Upper lobe of right lung (tissue), 1 donor: ENCODE measurements at regions not wholly inside any gene's neighbourhood (a gene's known extent, or its start where the extent isn't known, plus 50 kb on each side); places are given as distances from the start of the nearest gene placed in this dataset.

Experiments used
- ATAC-seq: fragments of 200-7000 bp; cut with Tn5 transposase; one replicate; pipeline ENCODE4 v1.9.1; 2020; ENCODE audit warnings: mild to moderate bottlenecking, moderate library complexity
- DNase-seq: peaks from one replicate; pipeline ENCODE4 v3.0.0-alpha.2; 2020
- H3K27ac ChIP-seq: fragments of 200-600 bp; one replicate; pipeline ENCODE4 v1.8.0; 2022
- H3K27me3 ChIP-seq: fragments of 200-600 bp; one replicate; pipeline ENCODE4 v1.8.0; 2022; ENCODE audit warnings: mild to moderate bottlenecking
- H3K36me3 ChIP-seq: fragments of 200-600 bp; one replicate; pipeline ENCODE4 v1.8.0; 2022
- H3K4me1 ChIP-seq: fragments of 200-600 bp; one replicate; pipeline ENCODE4 v1.8.0; 2022
- H3K4me3 ChIP-seq: fragments of 200-600 bp; one replicate; pipeline ENCODE4 v1.8.0; 2022; ENCODE audit warnings: mild to moderate bottlenecking
- H3K9me3 ChIP-seq: fragments of 200-600 bp; one replicate; pipeline ENCODE4 v1.8.0; 2022
- CTCF ChIP-seq: fragments of 200-600 bp; IDR thresholded peaks from one replicate; pipeline ENCODE4 v1.8.0; 2022; ENCODE audit warnings: antibody characterized with exemption
- intact Hi-C: fragments of 100-400 bp; cut with DNase I; formaldehyde crosslinking; loops from one replicate; pipeline ENCODE4 v1.11.0; 2022
- donor health status: DM: no; HTN: yes; CAD: no; lungs with severe emphysema.

DNA sequence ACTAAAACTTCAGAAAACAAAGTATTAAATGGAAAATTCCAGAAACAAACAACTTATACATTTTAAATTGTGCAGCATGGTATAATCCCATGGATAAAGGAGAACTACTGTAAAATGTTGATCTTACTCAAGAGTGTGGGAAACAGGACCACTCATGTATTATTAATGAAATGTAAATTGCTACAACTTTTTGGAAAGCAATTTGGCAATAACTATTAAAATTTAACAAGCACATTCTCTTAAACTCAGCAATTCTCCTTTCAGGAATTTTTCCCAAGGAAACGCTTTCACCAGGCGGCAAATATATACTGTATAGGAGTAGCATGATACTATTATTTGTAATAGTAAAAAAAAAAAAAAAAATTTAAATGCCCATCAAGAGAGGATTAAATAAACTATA lies 284.5 kb upstream of the AMIGO2 start:
- no peak for TF ChIP-seq CTCF
- no peak for ATAC-seq

DNA sequence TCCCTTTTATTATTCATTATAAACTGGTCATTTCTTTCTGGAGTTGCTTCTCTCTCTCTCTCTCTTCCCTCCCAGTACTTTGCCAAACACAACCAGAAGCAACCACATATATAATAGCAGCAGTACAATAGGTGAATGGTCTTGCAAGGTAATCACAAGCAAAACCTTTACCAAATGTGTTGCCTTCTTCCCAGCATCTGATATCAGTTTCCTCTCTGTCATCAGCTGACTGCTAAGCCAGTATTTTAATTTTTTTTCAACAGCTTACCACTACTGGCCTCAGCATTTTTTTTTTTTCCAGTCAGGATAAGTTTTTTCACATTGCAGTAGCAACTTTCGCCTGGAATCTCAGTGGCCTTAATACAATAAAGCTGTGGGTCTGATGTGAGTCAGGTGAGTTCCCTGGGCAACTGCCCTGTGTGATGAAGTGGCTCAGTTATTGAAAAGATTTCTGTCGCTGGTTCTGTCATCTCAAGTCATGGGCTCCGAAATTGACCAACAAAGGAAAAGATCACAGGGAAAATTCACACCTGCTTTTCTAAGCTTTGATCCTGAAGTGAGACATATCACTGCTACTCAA lies 282.5 kb upstream of the AMIGO2 start:
- no peak for DNase-seq
- H3K27ac ChIP-seq = peak overlapping the region; percentile 9

More for the DNA sequence above, 284.5 kb upstream of the AMIGO2 start:
- Histone ChIP-seq H3K9me3 (no peaks in the 10 kb centered on the region), H3K27me3 (no peaks in the 10 kb centered on the region), H3K4me3 (no peak overlapping the region), H3K36me3 (no peaks in the 10 kb centered on the region), H3K27ac (no peak overlapping the region), H3K4me1 (peaks cover 18% of the 10 kb centered on the region)
- DNase-seq = no peak
- intact Hi-C loops = no loop called here

DNA sequence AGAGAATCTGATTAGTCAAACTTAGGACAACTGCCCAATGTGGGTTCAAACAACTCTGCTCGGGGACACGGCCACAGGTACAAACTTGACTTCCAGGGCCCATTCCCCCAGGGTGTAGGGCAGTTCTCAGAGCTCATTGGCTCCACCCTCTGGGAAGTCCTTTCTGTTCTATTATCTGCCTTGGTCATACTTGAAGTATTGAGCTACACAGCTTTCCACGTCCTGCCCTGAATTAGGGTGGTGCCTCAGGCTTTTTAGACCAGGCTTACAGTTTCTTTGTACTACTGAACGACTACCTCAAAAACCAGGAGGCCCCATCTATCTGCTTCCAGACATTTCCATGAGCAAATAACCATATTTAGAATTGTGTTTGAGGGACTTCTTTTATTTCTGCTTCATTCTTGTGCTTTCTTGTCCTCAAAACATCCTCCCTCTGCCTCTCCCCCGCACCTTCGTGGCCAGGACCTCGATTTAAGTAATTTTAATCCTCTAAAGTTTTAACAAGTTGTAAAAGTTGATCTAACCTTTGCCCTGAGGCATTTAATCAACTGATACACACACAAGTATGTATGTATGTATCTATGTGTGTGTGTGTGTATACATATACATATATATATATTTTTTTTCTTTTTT lies 281.7 kb upstream of the AMIGO2 start:
- no peak for TF ChIP-seq CTCF
- Histone ChIP-seq H3K36me3 (no peaks in the 10 kb centered on the region), H3K4me1 (peaks cover 18% of the 10 kb centered on the region), H3K9me3 (no peaks in the 10 kb centered on the region), H3K27me3 (no peaks in the 10 kb centered on the region), H3K4me3 (no peak overlapping the region), H3K27ac (peak overlapping the region; percentile 81)
- peak; percentile 79 for ATAC-seq
- no peak for DNase-seq
- intact Hi-C loops = no loop called here

More for the DNA sequence above, 282.5 kb upstream of the AMIGO2 start:
- H3K4me3 ChIP-seq = no peak overlapping the region
- no peak for ATAC-seq
- TF ChIP-seq CTCF = no peak
- H3K27me3 ChIP-seq = no peaks in the 10 kb centered on the region
- no peaks in the 10 kb centered on the region for H3K9me3 ChIP-seq
- no peaks in the 10 kb centered on the region for H3K36me3 ChIP-seq
- intact Hi-C loops = no loop called here
- peaks cover 18% of the 10 kb centered on the region for H3K4me1 ChIP-seq

GRCh38 chr12:47360771-47361388 lies 281.1 kb upstream of the AMIGO2 start:
- no peak for TF ChIP-seq CTCF
- Histone ChIP-seq H3K4me1 (peaks cover 18% of the 10 kb centered on the region), H3K4me3 (no peak overlapping the region), H3K36me3 (no peaks in the 10 kb centered on the region), H3K27me3 (no peaks in the 10 kb centered on the region), H3K9me3 (no peaks in the 10 kb centered on the region), H3K27ac (peak overlapping the region; percentile 81)
- peak; percentile 80 for ATAC-seq
- intact Hi-C loops = no loop called here
- no peak for DNase-seq

GRCh38 chr12:47360093-47360480 lies 280.3 kb upstream of the AMIGO2 start:
- Histone ChIP-seq H3K4me3 (no peak overlapping the region), H3K4me1 (peaks cover 18% of the 10 kb centered on the region), H3K9me3 (no peaks in the 10 kb centered on the region), H3K27me3 (no peaks in the 10 kb centered on the region), H3K27ac (peak overlapping the region; percentile 81), H3K36me3 (no peaks in the 10 kb centered on the region)
- DNase-seq = no peak
- no peak for TF ChIP-seq CTCF
- ATAC-seq = no peak
- intact Hi-C loops = no loop called here
